Inferior parietal cortex (tissue), 1 donor: ENCODE measurements at regions not wholly inside any gene's neighbourhood (a gene's known extent, or its start where the extent isn't known, plus 50 kb on each side); places are given as distances from the start of the nearest gene placed in this dataset.

Source experiments
- DNase-seq: peaks from one replicate; pipeline ENCODE4 v3.0.0-alpha.2; 2016; ENCODE audit errors: extremely low spot score

- no peak for DNase-seq
Observed at GRCh38 chr16:65772134-65772732, 594.3 kb upstream of the CDH5 start.

- DNase-seq, result no peak
Observed at GRCh38 chr16:65771707-65772106, 594.8 kb upstream of the CDH5 start.

GRCh38 chr16:65770752-65771151, 595.7 kb upstream of the CDH5 start:
- DNase-seq, result no peak

- no peak for DNase-seq
Observed at GRCh38 chr16:65769776-65770438, 596.6 kb upstream of the CDH5 start.

- DNase-seq, result no peak
Observed at GRCh38 chr16:65769055-65769465, 597.4 kb upstream of the CDH5 start.

GRCh38 chr16:65767125-65767524, 599.4 kb upstream of the CDH5 start:
- DNase-seq, result no peak

GRCh38 chr16:65763640-65764305, 602.7 kb upstream of the CDH5 start:
- no peak for DNase-seq

- DNase-seq, result no peak
Observed at GRCh38 chr16:65760874-65761273, 605.6 kb upstream of the CDH5 start.

GRCh38 chr16:65758620-65759019, 607.9 kb upstream of the CDH5 start:
- no peak for DNase-seq

GRCh38 chr16:65757064-65757463, 609.4 kb upstream of the CDH5 start:
- DNase-seq, result no peak

- DNase-seq, result no peak
Observed at GRCh38 chr16:65756163-65756562, 610.3 kb upstream of the CDH5 start.

GRCh38 chr16:65754820-65755691, 611.4 kb upstream of the CDH5 start:
- DNase-seq, result no peak

- no peak for DNase-seq
Observed at GRCh38 chr16:65752522-65752844, 614.0 kb upstream of the CDH5 start.

- no peak for DNase-seq
Observed at GRCh38 chr16:65751622-65752521, 614.6 kb upstream of the CDH5 start.

GRCh38 chr16:65749506-65749905, 617.0 kb upstream of the CDH5 start:
- DNase-seq, result no peak

- no peak for DNase-seq
Observed at GRCh38 chr16:65746941-65747340, 619.5 kb upstream of the CDH5 start.

GRCh38 chr16:65745201-65745708, 621.2 kb upstream of the CDH5 start:
- no peak for DNase-seq

GRCh38 chr16:65744401-65744800, 622.1 kb upstream of the CDH5 start:
- no peak for DNase-seq

- DNase-seq, result no peak
Observed at GRCh38 chr16:65743558-65743957, 621.7 kb upstream of the CDH11 start.

- no peak for DNase-seq
Observed at GRCh38 chr16:65740711-65741110, 618.8 kb upstream of the CDH11 start.

GRCh38 chr16:65739518-65739917, 617.7 kb upstream of the CDH11 start:
- DNase-seq, result no peak
